HCEC 1CT (cell line): ENCODE measurements at regions not wholly inside any gene's neighbourhood (a gene's known extent, or its start where the extent isn't known, plus 50 kb on each side); places are given as distances from the start of the nearest gene placed in this dataset.
"Not testable (repeated sequence)": the region's sequence is repeated elsewhere in the genome, so short reads cannot be mapped to it uniquely, and the experiment has no call there.

Experiments used
- DNase-seq: peaks from one replicate; pipeline ENCODE4 v3.0.0-alpha.2; 2017

- no peak for DNase-seq
Measured at GRCh38 chr2:192814376-192814775, 619.6 kb upstream of the TMEFF2 start.

GRCh38 chr2:192813341-192813740 lies 618.6 kb upstream of the TMEFF2 start:
- DNase-seq = no peak

DNA sequence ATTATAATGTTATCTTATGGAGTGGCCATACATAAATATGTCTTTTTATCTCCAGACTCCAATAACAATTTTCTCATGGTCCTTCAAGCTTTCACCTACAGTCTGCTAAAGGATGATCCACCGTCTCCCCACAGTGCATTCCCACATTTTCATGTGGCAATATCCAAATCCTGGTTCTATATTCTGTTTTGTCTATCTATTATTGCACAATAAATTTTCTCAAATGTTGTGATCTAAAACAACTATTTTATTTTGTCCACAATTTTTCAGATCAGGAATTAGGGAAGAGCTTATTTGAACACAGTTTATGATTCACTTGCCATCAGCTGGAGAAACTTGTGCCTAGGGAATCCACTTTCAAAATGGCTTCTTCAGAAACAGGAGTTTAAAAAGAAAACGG lies 614.4 kb upstream of the TMEFF2 start:
- no peak for DNase-seq

DNA sequence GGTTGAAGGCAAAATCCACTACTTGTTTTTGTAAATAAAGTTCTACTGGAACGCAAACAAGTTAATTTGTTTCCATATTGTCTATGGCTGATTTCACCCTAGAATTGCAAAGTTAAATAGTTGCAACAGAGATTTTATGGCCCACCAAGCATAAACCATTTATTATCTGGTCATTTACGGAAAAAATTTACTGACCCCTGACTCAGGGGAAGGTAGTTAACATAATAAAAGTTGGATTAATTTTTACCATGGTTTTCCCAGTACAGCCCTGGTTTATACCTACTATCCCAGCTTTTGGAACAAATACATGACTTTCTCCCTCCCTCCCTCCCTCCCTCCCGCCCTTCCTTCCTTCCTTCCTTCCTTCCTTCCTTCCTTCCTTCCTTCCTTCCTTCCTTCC lies 588.9 kb upstream of the TMEFF2 start:
- DNase-seq = no peak

DNA sequence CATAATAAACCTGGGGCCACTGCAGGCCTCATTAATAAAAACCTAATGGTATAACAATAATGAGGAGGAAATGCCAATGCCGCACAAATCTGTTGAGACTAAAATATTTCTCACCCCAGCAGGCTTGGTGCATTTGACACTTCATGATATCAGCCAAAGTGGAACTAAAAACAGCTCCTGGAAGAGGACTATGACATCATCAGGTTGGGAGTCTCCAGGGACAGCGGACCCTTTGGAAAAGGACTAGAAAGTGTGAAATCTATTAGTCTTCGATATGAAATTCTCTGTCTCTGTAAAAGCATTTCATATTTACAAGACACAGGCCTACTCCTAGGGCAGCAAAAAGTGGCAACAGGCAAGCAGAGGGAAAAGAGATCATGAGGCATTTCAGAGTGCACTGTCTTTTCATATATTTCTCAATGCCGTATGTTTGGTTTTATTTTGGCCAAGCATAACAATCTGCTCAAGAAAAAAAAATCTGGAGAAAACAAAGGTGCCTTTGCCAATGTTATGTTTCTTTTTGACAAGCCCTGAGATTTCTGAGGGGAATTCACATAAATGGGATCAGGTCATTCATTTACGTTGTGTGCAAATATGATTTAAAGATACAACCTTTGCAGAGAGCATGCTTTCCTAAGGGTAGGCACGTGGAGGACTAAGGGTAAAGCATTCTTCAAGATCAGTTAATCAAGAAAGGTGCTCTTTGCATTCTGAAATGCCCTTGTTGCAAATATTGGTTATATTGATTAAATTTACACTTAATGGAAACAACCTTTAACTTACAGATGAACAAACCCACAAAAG lies 580.9 kb upstream of the TMEFF2 start:
- DNase-seq = no peak

GRCh38 chr2:192775011-192775410 lies 580.3 kb upstream of the TMEFF2 start:
- DNase-seq = no peak

DNA sequence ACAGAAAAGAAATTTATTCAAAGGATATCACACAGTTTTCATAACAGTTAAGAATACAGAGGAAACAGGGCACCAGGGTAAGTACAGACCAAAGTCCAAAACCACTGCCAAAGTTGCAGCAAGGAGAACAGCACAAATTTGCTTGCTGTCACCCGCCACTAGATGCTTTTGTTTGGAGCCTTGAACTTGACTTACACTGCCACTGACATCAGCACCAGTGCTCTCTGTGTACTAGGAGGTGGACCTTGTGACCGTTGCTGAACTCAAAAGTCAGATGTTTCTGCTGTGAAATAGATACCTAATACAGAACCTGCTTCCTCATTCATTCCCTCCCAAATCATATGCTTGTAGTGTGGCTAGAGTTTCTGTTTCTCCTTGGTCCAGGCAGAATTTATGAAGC lies 578.3 kb upstream of the TMEFF2 start:
- no peak for DNase-seq

DNA sequence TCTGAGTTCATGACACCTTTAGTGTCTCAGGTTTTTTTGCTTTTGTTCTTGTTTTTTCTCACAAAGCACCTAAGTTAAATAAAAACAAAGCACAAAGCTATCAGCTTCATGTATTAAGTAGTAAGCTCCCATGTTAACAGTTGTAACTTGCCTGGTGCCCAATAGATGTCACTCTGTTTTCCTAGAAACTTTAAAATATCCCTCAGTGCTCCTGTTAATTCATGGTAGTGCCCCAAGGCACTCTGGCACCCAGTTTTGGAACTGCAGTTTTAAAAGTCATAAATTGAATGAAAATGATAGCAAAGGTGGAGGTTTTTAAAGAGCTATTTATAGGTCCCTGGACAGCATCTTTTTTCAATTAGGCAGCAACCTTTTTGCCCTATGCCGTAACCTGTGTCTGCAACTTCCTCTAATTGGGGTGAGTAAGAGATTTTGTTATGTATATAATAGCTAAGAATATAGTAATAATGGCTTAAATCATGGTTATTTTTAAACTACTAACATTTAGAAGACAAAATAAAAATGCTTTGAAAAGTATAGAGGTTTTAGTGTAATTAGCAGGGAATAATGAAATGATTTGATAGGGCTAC lies 555.0 kb upstream of the TMEFF2 start:
- peak; percentile 49 for DNase-seq

DNA sequence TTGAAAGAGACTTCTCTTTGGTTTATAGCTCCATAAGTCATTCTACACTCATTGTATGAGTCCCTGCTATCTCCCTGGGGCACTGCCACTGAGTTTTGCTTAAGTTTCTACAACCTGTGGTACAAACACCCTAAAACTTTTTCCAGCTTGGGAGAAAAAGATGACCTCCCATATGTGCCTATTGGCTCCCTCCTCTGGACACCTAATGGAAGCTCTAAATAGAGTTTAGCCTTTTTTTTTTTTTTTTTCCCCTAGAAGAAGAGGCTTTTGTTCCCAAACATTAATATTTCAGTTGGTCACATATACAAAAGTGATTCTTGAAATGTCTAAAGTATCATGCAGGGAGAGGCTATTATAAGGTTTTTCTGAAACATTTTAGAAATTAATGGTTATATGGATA lies 547.2 kb upstream of the TMEFF2 start:
- peak; percentile 34 for DNase-seq

DNA sequence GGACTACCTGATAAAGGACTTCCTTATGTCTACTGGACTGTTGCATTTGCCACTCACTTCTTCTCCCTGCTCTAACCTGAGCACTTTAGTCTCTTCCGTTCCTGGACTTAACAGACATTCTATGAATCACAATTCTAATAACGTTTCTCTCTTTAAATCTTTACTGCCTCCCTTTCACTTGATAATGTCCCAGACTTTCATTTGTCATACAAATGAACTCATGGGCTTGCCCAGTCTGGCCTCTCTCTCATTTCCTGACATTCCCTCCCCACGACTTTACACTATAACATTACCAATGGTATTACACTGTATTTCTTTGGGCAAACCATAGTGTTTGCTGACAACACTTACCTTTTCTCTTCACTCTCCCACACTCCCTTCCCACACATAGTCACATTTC lies 540.7 kb upstream of the TMEFF2 start:
- DNase-seq = no peak

- no peak for DNase-seq
Measured at GRCh38 chr2:192729369-192729768, 534.6 kb upstream of the TMEFF2 start.

- no peak for DNase-seq
Measured at GRCh38 chr2:192725991-192726390, 531.3 kb upstream of the TMEFF2 start.

DNA sequence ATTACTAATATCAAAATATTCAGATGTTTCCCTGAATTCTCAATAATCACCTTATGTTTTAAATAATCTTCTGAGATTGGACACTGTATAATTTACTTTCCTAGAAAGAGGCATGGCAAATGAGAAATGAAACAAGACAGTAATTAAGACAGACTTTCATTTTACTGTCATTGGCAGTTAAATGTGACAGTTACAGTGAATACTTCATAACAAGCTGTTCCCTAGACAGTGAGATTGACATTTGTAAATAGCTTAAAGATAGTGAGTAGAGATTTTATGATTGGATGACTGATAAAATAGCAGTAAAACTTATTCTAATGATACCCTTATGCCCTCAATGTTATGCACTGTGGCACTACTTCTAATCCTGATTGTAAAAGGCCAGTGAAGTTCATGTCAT lies 524.9 kb upstream of the TMEFF2 start:
- no peak for DNase-seq

DNA sequence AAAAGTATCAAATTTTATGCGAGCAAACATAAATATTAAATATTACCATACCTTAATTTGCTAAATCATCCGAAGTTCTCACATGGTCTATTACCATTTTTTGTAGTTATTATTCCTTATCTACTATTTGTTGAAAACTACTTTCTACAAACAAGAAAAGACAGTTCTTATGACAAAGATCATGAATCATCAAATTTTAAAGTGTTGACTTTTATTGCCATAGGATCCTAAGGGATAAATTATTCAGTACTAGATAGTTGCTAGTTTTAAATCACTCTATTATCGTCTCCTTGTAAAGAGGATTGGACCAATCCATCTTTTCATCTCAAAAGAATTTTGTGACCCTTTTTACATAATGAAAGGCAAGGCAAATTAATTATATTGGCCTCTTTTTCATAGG lies 523.6 kb upstream of the TMEFF2 start:
- no peak for DNase-seq

- DNase-seq = peak; percentile 30
Measured at GRCh38 chr2:192700934-192701333, 506.2 kb upstream of the TMEFF2 start.

DNA sequence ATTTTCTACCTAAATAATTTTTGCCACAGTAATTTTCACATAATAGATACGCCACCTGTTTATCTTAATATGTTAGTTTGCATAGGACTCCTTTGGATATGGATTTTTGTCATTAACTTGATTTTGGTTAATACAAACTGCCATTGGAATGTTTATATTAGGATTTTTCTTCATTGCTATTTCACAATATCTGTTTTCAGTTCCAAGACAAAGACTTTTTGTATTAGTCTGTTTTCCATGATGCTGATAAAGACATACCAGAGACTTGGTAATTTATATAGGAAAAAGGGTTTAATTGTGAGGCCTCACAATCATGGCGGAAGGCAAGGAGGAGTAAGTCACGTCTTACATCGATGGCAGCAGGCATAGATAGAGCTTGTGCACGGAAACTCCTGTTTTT lies 503.1 kb upstream of the TMEFF2 start:
- DNase-seq = no peak

- DNase-seq = no peak
Measured at GRCh38 chr2:192696857-192697256, 502.1 kb upstream of the TMEFF2 start.

GRCh38 chr2:192687015-192687414 lies 492.3 kb upstream of the TMEFF2 start:
- DNase-seq = no peak

DNA sequence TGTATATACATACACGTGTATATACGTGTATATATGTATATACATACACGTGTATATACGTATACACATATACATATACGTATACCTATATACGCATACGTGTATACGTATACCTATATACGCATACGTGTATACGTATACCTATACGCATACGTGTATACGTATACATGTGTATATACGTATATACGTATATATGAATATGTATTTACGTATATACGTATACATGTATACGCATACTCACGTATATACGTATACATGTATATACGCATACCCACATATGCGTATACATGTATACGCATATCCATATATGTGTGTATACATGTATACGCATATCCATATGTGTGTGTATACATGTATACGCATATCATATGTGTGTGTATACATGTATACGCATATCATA lies 487.8 kb upstream of the TMEFF2 start:
- not testable (repeated sequence) for DNase-seq

GRCh38 chr2:192675681-192676080 lies 480.9 kb upstream of the TMEFF2 start:
- DNase-seq = peak; percentile 15

GRCh38 chr2:192669505-192670091 lies 474.9 kb upstream of the TMEFF2 start:
- peak; percentile 47 for DNase-seq

DNA sequence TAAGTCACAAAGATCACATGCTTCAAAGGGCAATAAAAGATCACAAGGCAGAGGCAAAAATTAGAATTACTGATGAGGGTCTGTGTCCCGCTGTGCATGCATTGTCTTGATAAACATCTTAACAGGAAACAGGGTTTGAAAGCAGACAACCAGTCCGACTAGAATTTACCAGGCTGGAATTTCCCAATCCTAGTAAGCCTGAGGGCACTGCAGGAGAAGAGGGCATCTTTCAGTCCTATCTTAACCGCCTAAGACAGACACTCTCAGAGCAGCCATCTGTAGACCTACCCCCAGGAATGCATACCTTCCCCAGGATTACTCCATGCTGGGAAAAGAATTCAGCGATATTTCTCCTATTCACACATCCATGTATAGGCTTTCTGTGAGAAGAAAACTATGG lies 465.8 kb upstream of the TMEFF2 start:
- not testable (repeated sequence) for DNase-seq

- no peak for DNase-seq
Measured at GRCh38 chr2:192657362-192657761, 462.6 kb upstream of the TMEFF2 start.

GRCh38 chr2:192655916-192656315 lies 461.2 kb upstream of the TMEFF2 start:
- no peak for DNase-seq
